ENCODE measurements at regions not wholly inside any gene's neighbourhood (a gene's known extent, or its start where the extent isn't known, plus 50 kb on each side); places are given as distances from the start of the nearest gene placed in this dataset.
A peak's percentile ranks its signal among the peaks of the same experiment; 100 is the strongest.

GRCh38 chr12:91613223-91613779 is 430.7 kb upstream of the DCN start:
- no peak for DNase-seq (ENCODE audit: extremely low read depth, low read depth)

GRCh38 chr12:91610561-91610960 is 427.9 kb upstream of the DCN start:
- no peak for DNase-seq (ENCODE audit: extremely low read depth, low read depth)

GRCh38 chr12:91609283-91609682 is 426.7 kb upstream of the DCN start:
- no peak for DNase-seq (ENCODE audit: extremely low read depth, low read depth)

GRCh38 chr12:91608542-91608941 is 425.9 kb upstream of the DCN start:
- no peak for DNase-seq (ENCODE audit: extremely low read depth, low read depth)

GRCh38 chr12:91606662-91607377 is 424.2 kb upstream of the DCN start:
- no peak for DNase-seq (ENCODE audit: extremely low read depth, low read depth)

- DNase-seq (ENCODE audit: extremely low read depth, low read depth): no peak
Observed at GRCh38 chr12:91604897-91605296, 422.3 kb upstream of the DCN start.

GRCh38 chr12:91603060-91603459 is 420.4 kb upstream of the DCN start:
- peak; percentile 11 for DNase-seq (ENCODE audit: extremely low read depth, low read depth)

GRCh38 chr12:91601054-91601453 is 418.4 kb upstream of the DCN start:
- no peak for DNase-seq (ENCODE audit: extremely low read depth, low read depth)

GRCh38 chr12:91594715-91595114 is 412.1 kb upstream of the DCN start:
- DNase-seq (ENCODE audit: extremely low read depth, low read depth): no peak

- no peak for DNase-seq (ENCODE audit: extremely low read depth, low read depth)
Observed at GRCh38 chr12:91591639-91591987, 409.0 kb upstream of the DCN start.

- DNase-seq (ENCODE audit: extremely low read depth, low read depth): no peak
Observed at GRCh38 chr12:91590966-91591638, 408.5 kb upstream of the DCN start.

GRCh38 chr12:91588874-91589454 is 406.3 kb upstream of the DCN start:
- DNase-seq (ENCODE audit: extremely low read depth, low read depth): no peak

- DNase-seq (ENCODE audit: extremely low read depth, low read depth): no peak
Observed at GRCh38 chr12:91586015-91586414, 403.4 kb upstream of the DCN start.

- no peak for DNase-seq (ENCODE audit: extremely low read depth, low read depth)
Observed at GRCh38 chr12:91582811-91583210, 400.2 kb upstream of the DCN start.

GRCh38 chr12:91579516-91580263 is 397.1 kb upstream of the DCN start:
- DNase-seq (ENCODE audit: extremely low read depth, low read depth): no peak

GRCh38 chr12:91577586-91578539 is 395.2 kb upstream of the DCN start:
- peak; percentile 17 for DNase-seq (ENCODE audit: extremely low read depth, low read depth)

GRCh38 chr12:91576432-91576831 is 393.8 kb upstream of the DCN start:
- DNase-seq (ENCODE audit: extremely low read depth, low read depth): no peak

- DNase-seq (ENCODE audit: extremely low read depth, low read depth): no peak
Observed at GRCh38 chr12:91575630-91576029, 393.0 kb upstream of the DCN start.

GRCh38 chr12:91574975-91575374 is 392.4 kb upstream of the DCN start:
- DNase-seq (ENCODE audit: extremely low read depth, low read depth): no peak

GRCh38 chr12:91574391-91574790 is 391.8 kb upstream of the DCN start:
- DNase-seq (ENCODE audit: extremely low read depth, low read depth): no peak

Data from NCI-H460 (cell line).